HepG2 (cell line): ENCODE measurements at regions not wholly inside any gene's neighbourhood (a gene's known extent, or its start where the extent isn't known, plus 50 kb on each side); places are given as distances from the start of the nearest gene placed in this dataset.

ENCODE experiments used
- ATAC-seq: fragments of 200-7000 bp; cut with Tn5 transposase; 3 replicates; pipeline ENCODE4 v1.9.1; 2020; ENCODE audit warnings: mild to moderate bottlenecking, moderate library complexity
- BruUV-seq: library from RNA; stranded (reverse); fragments of 400-500 nt; replicated peaks from 2 replicates; lab custom pipeline; 2021; lab: Mats Ljungman, UMichigan
- CTCF ChIA-PET: fragments of 300-600 bp; formaldehyde crosslinking; extraction: SDS; loops from one replicate; lab custom pipeline; 2021; ENCODE audit warnings: low total read pairs, inconsistent platforms, low intra/inter-chr PET ratio; lab: Yijun Ruan, JAX
- POLR2A ChIA-PET: fragments of 350-600 bp; sonication (Branson Sonifier 250); formaldehyde crosslinking; loops from one replicate; lab custom pipeline; 2020; ENCODE audit warnings: antibody characterized with exemption, inconsistent platforms; lab: Yijun Ruan, JAX
- DNase-seq: peaks from one replicate; pipeline ENCODE4 v3.0.0-alpha.2; 2015; ENCODE audit warnings: low spot score
- FAIRE-seq: peaks from 3 replicates; lab custom pipeline; 2011; peaks lifted over from hg19 to GRCh38; lab: Jason Lieb, UNC
- H2AFZ ChIP-seq: one replicate; pipeline ENCODE4 v1.6.1; 2011; ENCODE audit warnings: low read length, inconsistent platforms
- H3K27ac ChIP-seq: fragments of 300-600 bp; 3 replicates; pipeline ENCODE4 v1.8.0; 2011; ENCODE audit warnings: mixed run types, mild to moderate bottlenecking, mixed read lengths, low read length, inconsistent platforms; ENCODE audit not compliant: insufficient read depth; ENCODE audit errors: extremely low read length
- H3K27me3 ChIP-seq, 2 experiments: fragments of 200-600 bp in 1 of 2; 2 replicates in 1 of 2; 3 replicates in 1 of 2; pipeline versions ENCODE4 v1.6.0 to v1.8.0; 2011; ENCODE audit warnings: low read length in 2 of 2, mild to moderate bottlenecking in 2 of 2, moderate library complexity in 2 of 2, inconsistent platforms in 1 of 2; ENCODE audit not compliant: insufficient read depth in 2 of 2, control insufficient read depth in 1 of 2
- H3K36me3 ChIP-seq, 2 experiments: fragments of 200-600 bp in 1 of 2; replicated peaks in 1 of 2; 2 replicates in 1 of 2; 3 replicates in 1 of 2; pipeline versions ENCODE4 v1.5.1 to v1.8.0; 2011; ENCODE audit warnings: low read length in 2 of 2, inconsistent platforms in 1 of 2; ENCODE audit not compliant: insufficient read depth in 2 of 2, control insufficient read depth in 1 of 2
- H3K4me1 ChIP-seq: 2 replicates; pipeline ENCODE4 v1.5.1; 2012; ENCODE audit warnings: low read length, inconsistent platforms; ENCODE audit not compliant: insufficient read depth
- H3K4me2 ChIP-seq: 2 replicates; pipeline ENCODE4 v1.6.0; 2011; ENCODE audit warnings: low read depth, low read length, inconsistent platforms
- H3K4me3 ChIP-seq, 3 experiments: fragments of 200-600 bp in 1 of 3; sonication (generic), shearing (Covaris generic) in 1 of 3; replicated peaks in 1 of 3; 2 replicates each; pipeline ENCODE4 v1.5.1; 2011 to 2016; ENCODE audit warnings: low read length in 3 of 3, inconsistent platforms in 2 of 3, low read depth in 2 of 3, mild to moderate bottlenecking in 2 of 3, control low read depth in 1 of 3, mixed read lengths in 1 of 3; ENCODE audit not compliant: insufficient read depth in 1 of 3
- H3K79me2 ChIP-seq: one replicate; pipeline ENCODE4 v1.6.1; 2011; ENCODE audit warnings: low read length, inconsistent platforms; ENCODE audit not compliant: insufficient read depth
- H3K9ac ChIP-seq: 2 replicates; pipeline ENCODE4 v1.6.0; 2011; ENCODE audit warnings: mild to moderate bottlenecking, low read depth, low read length, inconsistent platforms; ENCODE audit not compliant: insufficient read depth
- H3K9me3 ChIP-seq: 2 replicates; pipeline ENCODE4 v1.5.1; 2012; ENCODE audit warnings: mild to moderate bottlenecking, low read length
- H4K20me1 ChIP-seq: 2 replicates; pipeline ENCODE4 v1.6.0; 2011; ENCODE audit warnings: inconsistent platforms, mild to moderate bottlenecking, low read length, moderate library complexity; ENCODE audit not compliant: insufficient read depth
- ATAD3A ChIP-seq: sonication (generic); formaldehyde crosslinking; IDR thresholded peaks from 2 replicates; pipeline ENCODE4 v1.4.0; 2020; ENCODE audit warnings: missing genetic modification reagents
- GABPA ChIP-seq, 2 experiments: IDR thresholded peaks; 2 replicates each; pipeline ENCODE4 v1.6.1; 2011 to 2016; ENCODE audit warnings: low read depth in 2 of 2, low read length in 1 of 2, missing biosample characterization in 1 of 2, missing genetic modification characterization in 1 of 2
- MAZ ChIP-seq, 2 experiments: sonication (generic) in 1 of 2; formaldehyde crosslinking in 1 of 2; IDR thresholded peaks; 2 replicates each; pipeline versions ENCODE4 v1.5.0 to v1.6.1; 2012 to 2020; ENCODE audit warnings: low read depth in 2 of 2, mild to moderate bottlenecking in 2 of 2, borderline replicate concordance in 1 of 2, improper control_type of control experiment in 1 of 2, low read length in 1 of 2, missing genetic modification reagents in 1 of 2, moderate library complexity in 1 of 2
- RBFOX2 ChIP-seq: fragments of 200-400 bp; formaldehyde crosslinking; IDR thresholded peaks from 2 replicates; pipeline ENCODE4 v1.6.1; 2017; ENCODE audit warnings: low read depth, mild to moderate bottlenecking, low read length
- STAT5B ChIP-seq: sonication (generic); formaldehyde crosslinking; IDR thresholded peaks from 2 replicates; pipeline ENCODE4 v1.4.0; 2020; ENCODE audit warnings: missing genetic modification reagents
- TEF ChIP-seq: sonication (generic); formaldehyde crosslinking; IDR thresholded peaks from 2 replicates; pipeline ENCODE4 v1.5.0; 2020; ENCODE audit warnings: missing genetic modification reagents
- ZNF263 ChIP-seq: sonication (generic); formaldehyde crosslinking; IDR thresholded peaks from 2 replicates; pipeline ENCODE4 v1.4.0; 2020; ENCODE audit warnings: missing genetic modification reagents
- ZNF432 ChIP-seq: sonication (generic); formaldehyde crosslinking; IDR thresholded peaks from 2 replicates; pipeline ENCODE4 v1.5.0; 2020; ENCODE audit warnings: missing genetic modification reagents, mild to moderate bottlenecking, borderline replicate concordance
- ZNF772 ChIP-seq: sonication (generic); formaldehyde crosslinking; IDR thresholded peaks from 2 replicates; pipeline ENCODE4 v1.5.0; 2020; ENCODE audit warnings: mild to moderate bottlenecking, missing genetic modification reagents
- WGBS: methylation state at CpG from one replicate; pipeline ENCODE4 v1.1.6; 2017; ENCODE audit warnings: low lambda C conversion rate; 5-methylcytosine and 5-hydroxymethylcytosine counted together
- in situ Hi-C: cut with HindIII; loops from 2 replicates; pipeline ENCODE4 v1.10.0; 2017; ENCODE audit warnings: low pct_unique_long_range_greater_than_20kb; ENCODE audit not compliant: extremely low pct_ligation_motif_present
- intact Hi-C: fragments of 100-400 bp; cut with micrococcal nuclease; formaldehyde crosslinking; loops from one replicate; pipeline ENCODE4 v1.10.0; 2022; ENCODE audit not compliant: unreplicated experiment
- TF ChIP-seq, protein P1 (sequence below): sonication (generic); formaldehyde crosslinking; IDR thresholded peaks from 2 replicates; pipeline ENCODE4 v1.4.0; 2020; ENCODE audit warnings: mild to moderate bottlenecking, missing genetic modification reagents, borderline replicate concordance
- TF ChIP-seq, protein P2 (sequence below): sonication (generic); formaldehyde crosslinking; IDR thresholded peaks from 2 replicates; pipeline ENCODE4 v1.4.0; 2020; ENCODE audit warnings: missing genetic modification reagents

DNA sequence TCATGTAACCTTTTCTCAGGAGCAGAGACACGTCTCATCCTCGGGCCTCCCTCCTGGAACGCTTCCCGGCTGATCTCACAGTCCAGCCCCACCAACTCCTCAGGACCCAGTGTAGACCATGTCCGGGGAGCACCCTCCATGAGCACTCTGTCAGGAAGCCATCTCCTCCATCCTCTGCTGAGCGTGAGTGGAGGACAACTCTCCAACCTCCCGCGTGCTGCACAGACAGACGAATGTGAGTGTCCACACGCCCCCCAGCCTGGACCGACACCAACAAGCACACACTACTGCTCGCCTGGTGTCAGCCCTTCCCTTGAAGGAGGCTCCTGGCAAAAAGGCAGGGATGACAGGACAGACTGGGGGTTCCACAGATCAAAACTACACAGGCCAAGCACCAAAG is 86.6 kb downstream of the SHANK2 start:
- 100% methylated on average over 10 of the region's 12 CpGs for WGBS
- intact Hi-C loops, result no loop called here

DNA sequence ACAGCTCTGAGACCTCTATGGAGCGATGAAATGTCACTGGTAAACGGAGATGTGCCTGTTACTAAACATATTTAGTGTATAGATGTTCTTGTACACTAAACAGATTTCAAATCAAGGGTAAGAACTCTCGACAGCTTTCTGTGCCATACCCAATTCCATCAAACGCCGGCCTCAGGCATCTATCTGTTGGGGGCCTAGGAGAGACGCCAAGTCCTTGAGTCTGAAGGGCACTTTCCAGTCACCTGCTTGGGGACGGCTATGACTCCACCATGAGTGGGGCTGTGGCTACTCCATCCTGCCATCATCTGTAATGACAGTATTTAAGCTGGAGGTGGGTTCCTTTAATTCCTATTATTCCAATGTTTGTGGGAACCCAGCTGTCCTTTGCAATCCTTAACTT is 87.8 kb downstream of the SHANK2 start:
- FAIRE-seq (no peak), ATAC-seq (no peak), DNase-seq (no peak)
- in situ Hi-C loops, result no loop called here
- Histone ChIP-seq H2AFZ (no peak overlapping the region), H3K9me3 (no peaks in the 10 kb centered on the region), H4K20me1 (peaks cover 10% of the 10 kb centered on the region), H3K79me2 (peaks cover 9% of the 10 kb centered on the region), H3K4me1 (no peaks in the 10 kb centered on the region), H3K4me3 (no peak overlapping the region), H3K9ac (no peak overlapping the region), H3K27me3 (no peaks in the 10 kb centered on the region), H3K36me3 (peaks cover 3 to 11% of the 10 kb centered on the region in 2 experiments; a peak in 2 of 5 replicates), H3K4me2 (no peak overlapping the region), H3K27ac (no peak overlapping the region)
- ChIA-PET POLR2A (no interaction called here), CTCF (no interaction called here)
- intact Hi-C loops, result no loop called here
- BruUV-seq, result no TSS peak
- 86% methylated on average over 7 of the region's 7 CpGs for WGBS
- TF ChIP-seq, protein P1, sequence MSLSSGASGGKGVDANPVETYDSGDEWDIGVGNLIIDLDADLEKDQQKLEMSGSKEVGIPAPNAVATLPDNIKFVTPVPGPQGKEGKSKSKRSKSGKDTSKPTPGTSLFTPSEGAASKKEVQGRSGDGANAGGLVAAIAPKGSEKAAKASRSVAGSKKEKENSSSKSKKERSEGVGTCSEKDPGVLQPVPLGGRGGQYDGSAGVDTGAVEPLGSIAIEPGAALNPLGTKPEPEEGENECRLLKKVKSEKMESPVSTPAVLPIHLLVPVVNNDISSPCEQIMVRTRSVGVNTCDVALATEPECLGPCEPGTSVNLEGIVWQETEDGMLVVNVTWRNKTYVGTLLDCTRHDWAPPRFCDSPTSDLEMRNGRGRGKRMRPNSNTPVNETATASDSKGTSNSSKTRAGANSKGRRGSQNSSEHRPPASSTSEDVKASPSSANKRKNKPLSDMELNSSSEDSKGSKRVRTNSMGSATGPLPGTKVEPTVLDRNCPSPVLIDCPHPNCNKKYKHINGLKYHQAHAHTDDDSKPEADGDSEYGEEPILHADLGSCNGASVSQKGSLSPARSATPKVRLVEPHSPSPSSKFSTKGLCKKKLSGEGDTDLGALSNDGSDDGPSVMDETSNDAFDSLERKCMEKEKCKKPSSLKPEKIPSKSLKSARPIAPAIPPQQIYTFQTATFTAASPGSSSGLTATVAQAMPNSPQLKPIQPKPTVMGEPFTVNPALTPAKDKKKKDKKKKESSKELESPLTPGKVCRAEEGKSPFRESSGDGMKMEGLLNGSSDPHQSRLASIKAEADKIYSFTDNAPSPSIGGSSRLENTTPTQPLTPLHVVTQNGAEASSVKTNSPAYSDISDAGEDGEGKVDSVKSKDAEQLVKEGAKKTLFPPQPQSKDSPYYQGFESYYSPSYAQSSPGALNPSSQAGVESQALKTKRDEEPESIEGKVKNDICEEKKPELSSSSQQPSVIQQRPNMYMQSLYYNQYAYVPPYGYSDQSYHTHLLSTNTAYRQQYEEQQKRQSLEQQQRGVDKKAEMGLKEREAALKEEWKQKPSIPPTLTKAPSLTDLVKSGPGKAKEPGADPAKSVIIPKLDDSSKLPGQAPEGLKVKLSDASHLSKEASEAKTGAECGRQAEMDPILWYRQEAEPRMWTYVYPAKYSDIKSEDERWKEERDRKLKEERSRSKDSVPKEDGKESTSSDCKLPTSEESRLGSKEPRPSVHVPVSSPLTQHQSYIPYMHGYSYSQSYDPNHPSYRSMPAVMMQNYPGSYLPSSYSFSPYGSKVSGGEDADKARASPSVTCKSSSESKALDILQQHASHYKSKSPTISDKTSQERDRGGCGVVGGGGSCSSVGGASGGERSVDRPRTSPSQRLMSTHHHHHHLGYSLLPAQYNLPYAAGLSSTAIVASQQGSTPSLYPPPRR (CRISPR knock-in tag), result no peak
- TF ChIP-seq MAZ (IDR thresholded peaks at IDR 0.05; ENCODE audit: borderline replicate concordance, low read depth, low read length) (no peak), MAZ (CRISPR knock-in tag; IDR thresholded peaks at IDR 0.05; ENCODE audit: low read depth) (no peak), ZNF432 (CRISPR knock-in tag) (no peak), ATAD3A (CRISPR knock-in tag) (no peak), ZNF772 (CRISPR knock-in tag) (no peak)
- TF ChIP-seq, protein P2, sequence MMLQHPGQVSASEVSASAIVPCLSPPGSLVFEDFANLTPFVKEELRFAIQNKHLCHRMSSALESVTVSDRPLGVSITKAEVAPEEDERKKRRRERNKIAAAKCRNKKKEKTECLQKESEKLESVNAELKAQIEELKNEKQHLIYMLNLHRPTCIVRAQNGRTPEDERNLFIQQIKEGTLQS (CRISPR knock-in tag), result no peak

More for the DNA sequence above, 86.6 kb downstream of the SHANK2 start:
- no TSS peak for BruUV-seq
- Histone ChIP-seq H3K4me3 (no peak overlapping the region), H3K9ac (no peak overlapping the region), H3K4me1 (no peaks in the 10 kb centered on the region), H4K20me1 (peaks cover 10% of the 10 kb centered on the region), H3K27me3 (no peaks in the 10 kb centered on the region), H3K27ac (no peak overlapping the region), H3K36me3 (peaks cover 8 to 17% of the 10 kb centered on the region in 2 experiments; a peak in 4 of 5 replicates), H3K79me2 (peaks cover 11% of the 10 kb centered on the region), H2AFZ (no peak overlapping the region), H3K9me3 (no peaks in the 10 kb centered on the region), H3K4me2 (no peak overlapping the region)
- TF ChIP-seq ZNF263 (CRISPR knock-in tag), result peak; percentile 63; the same call in 1 of the 2 replicates
- TF ChIP-seq STAT5B (CRISPR knock-in tag), result no peak
- TF ChIP-seq TEF (CRISPR knock-in tag), result no peak
- no peak for TF ChIP-seq GABPA (IDR thresholded peaks at IDR 0.05; ENCODE audit: low read depth, low read length)
- no peak for TF ChIP-seq GABPA (CRISPR knock-in tag; IDR thresholded peaks at IDR 0.05; ENCODE audit: low read depth)
- no peak for TF ChIP-seq RBFOX2
- FAIRE-seq (no peak), ATAC-seq (peak; percentile 31; the same call in 2 of the 3 replicates), DNase-seq (no peak)
- in situ Hi-C loops, result no loop called here
- POLR2A ChIA-PET, result no interaction called here
- CTCF ChIA-PET, result no interaction called here
